IMR-90 (cell line): ENCODE measurements at regions not wholly inside any gene's neighbourhood (a gene's known extent, or its start where the extent isn't known, plus 50 kb on each side); places are given as distances from the start of the nearest gene placed in this dataset.

Source experiments
- ATAC-seq: fragments of 200-7000 bp; cut with Tn5 transposase; 2 replicates; pipeline ENCODE4 v1.9.1; 2020; ENCODE audit warnings: low read depth, mild to moderate bottlenecking, moderate library complexity
- BruUV-seq: library from RNA; stranded (reverse); fragments of 400-500 nt; replicated peaks from 2 replicates; lab custom pipeline; 2021; lab: Mats Ljungman, UMichigan
- CTCF ChIA-PET: fragments of 300-600 bp; formaldehyde crosslinking; extraction: SDS; loops from one replicate; lab custom pipeline; 2021; ENCODE audit warnings: antibody characterized with exemption; lab: Yijun Ruan, JAX
- POLR2A ChIA-PET: fragments of 300-600 bp; sonication (Branson Sonifier 250); formaldehyde crosslinking; loops from one replicate; lab custom pipeline; 2022; ENCODE audit warnings: antibody characterized with exemption; ENCODE audit not compliant: unreplicated experiment; lab: Charles Lee
- DNase-seq: peaks from one replicate; pipeline ENCODE4 v3.0.0; 2013
- H2AFZ ChIP-seq: replicated peaks from 2 replicates; pipeline ENCODE3; 2013; ENCODE audit warnings: low read length, mild to moderate bottlenecking; ENCODE audit not compliant: poor library complexity
- H2AK5ac ChIP-seq: 2 replicates; pipeline ENCODE4 v1.6.1; 2013; ENCODE audit warnings: low read depth, low read length, inconsistent platforms
- H2AK9ac ChIP-seq: replicated peaks from 2 replicates; pipeline ENCODE3; 2013; ENCODE audit warnings: mild to moderate bottlenecking, low read depth, low read length, moderate library complexity; ENCODE audit not compliant: poor library complexity
- H2BK120ac ChIP-seq: 2 replicates; pipeline ENCODE4 v1.6.1; 2013; ENCODE audit warnings: low read depth, low read length, inconsistent platforms
- H2BK15ac ChIP-seq: 3 replicates; pipeline ENCODE4 v1.6.1; 2013; ENCODE audit warnings: low read depth, low read length, inconsistent platforms
- H2BK20ac ChIP-seq: 2 replicates; pipeline ENCODE4 v1.6.1; 2013; ENCODE audit warnings: low read depth, mild to moderate bottlenecking, inconsistent platforms, low read length, moderate library complexity
- H2BK5ac ChIP-seq: 2 replicates; pipeline ENCODE4 v1.6.1; 2013; ENCODE audit warnings: mild to moderate bottlenecking, low read depth, low read length, inconsistent platforms; ENCODE audit not compliant: poor library complexity, severe bottlenecking
- H3K14ac ChIP-seq: replicated peaks from 2 replicates; pipeline ENCODE4 v1.6.1; 2013; ENCODE audit warnings: low read depth, low read length, inconsistent platforms
- H3K18ac ChIP-seq: 2 replicates; pipeline ENCODE4 v1.6.1; 2013; ENCODE audit warnings: low read depth, low read length, control low read depth
- H3K23ac ChIP-seq: 2 replicates; pipeline ENCODE4 v1.6.1; 2013; ENCODE audit warnings: low read depth, low read length, inconsistent platforms
- H3K27ac ChIP-seq: 2 replicates; pipeline ENCODE4 v1.5.1; 2013; ENCODE audit warnings: mild to moderate bottlenecking, control low read depth, low read length; ENCODE audit not compliant: insufficient read depth
- H3K27me3 ChIP-seq: 2 replicates; pipeline ENCODE4 v1.6.1; 2013; ENCODE audit warnings: low read length; ENCODE audit not compliant: control insufficient read depth, insufficient read depth
- H3K36me3 ChIP-seq: 2 replicates; pipeline ENCODE4 v1.6.1; 2013; ENCODE audit warnings: low read length, mixed read lengths; ENCODE audit not compliant: control insufficient read depth, insufficient read depth
- H3K4ac ChIP-seq: 2 replicates; pipeline ENCODE4 v1.6.1; 2013; ENCODE audit warnings: low read depth, low read length, inconsistent platforms
- H3K4me1 ChIP-seq: 2 replicates; pipeline ENCODE4 v1.6.1; 2013; ENCODE audit warnings: low read length, mixed read lengths; ENCODE audit not compliant: control insufficient read depth, insufficient read depth
- H3K4me2 ChIP-seq: 2 replicates; pipeline ENCODE4 v1.6.1; 2013; ENCODE audit warnings: low read depth, mild to moderate bottlenecking, control low read depth, low read length, moderate library complexity
- H3K4me3 ChIP-seq: 2 replicates; pipeline ENCODE4 v1.5.1; 2013; ENCODE audit warnings: low read depth, mild to moderate bottlenecking, control low read depth, low read length, moderate library complexity; ENCODE audit not compliant: insufficient read depth
- H3K56ac ChIP-seq: 2 replicates; pipeline ENCODE4 v1.6.1; 2013; ENCODE audit warnings: low read length, inconsistent platforms; ENCODE audit not compliant: insufficient read depth; ENCODE audit errors: extremely low read depth
- H3K79me1 ChIP-seq, 2 experiments: 2 replicates each; pipeline ENCODE4 v1.6.1; 2013; ENCODE audit warnings: low read length in 2 of 2, inconsistent platforms in 1 of 2, low read depth in 1 of 2
- H3K9ac ChIP-seq: 2 replicates; pipeline ENCODE4 v1.6.1; 2013; ENCODE audit warnings: low read depth, low read length, control low read depth
- H3K9me1 ChIP-seq: 2 replicates; pipeline ENCODE4 v1.6.1; 2013; ENCODE audit warnings: low read length, inconsistent platforms; ENCODE audit not compliant: insufficient read depth
- H3K9me3 ChIP-seq: 2 replicates; pipeline ENCODE4 v1.6.1; 2013; ENCODE audit warnings: low read length; ENCODE audit not compliant: control insufficient read depth, insufficient read depth
- H4K20me1 ChIP-seq: 2 replicates; pipeline ENCODE4 v1.6.1; 2013; ENCODE audit warnings: low read length, inconsistent platforms; ENCODE audit not compliant: insufficient read depth
- H4K5ac ChIP-seq: 2 replicates; pipeline ENCODE4 v1.6.1; 2013; ENCODE audit warnings: mild to moderate bottlenecking, low read depth, low read length, control low read depth
- H4K8ac ChIP-seq, 2 experiments: 2 replicates each; pipeline ENCODE4 v1.6.1; 2013; ENCODE audit warnings: low read depth in 2 of 2, low read length in 2 of 2, control low read depth in 1 of 2, inconsistent platforms in 1 of 2
- H4K91ac ChIP-seq: 2 replicates; pipeline ENCODE4 v1.6.1; 2013; ENCODE audit warnings: low read depth, low read length, inconsistent platforms; ENCODE audit not compliant: insufficient read depth
- BHLHE40 ChIP-seq: fragments of 150-350 bp; IDR thresholded peaks from 2 replicates; pipeline ENCODE4 v1.6.1; 2016; ENCODE audit warnings: mild to moderate bottlenecking, low read depth, low read length
- CEBPB ChIP-seq: IDR thresholded peaks from 2 replicates; pipeline ENCODE4 v1.6.1; 2012; ENCODE audit warnings: low read depth, low read length, improper control_type of control experiment
- CHD1 ChIP-seq: IDR thresholded peaks from 2 replicates; pipeline ENCODE4 v1.6.1; 2012; ENCODE audit warnings: low read depth, low read length, improper control_type of control experiment
- CTCF ChIP-seq: conservative IDR thresholded peaks from 2 replicates; pipeline ENCODE4 v1.5.1; 2012; ENCODE audit warnings: mild to moderate bottlenecking, low read depth, low read length, improper control_type of control experiment
- FOS ChIP-seq: fragments of 150-350 bp; IDR thresholded peaks from 2 replicates; pipeline ENCODE4 v1.6.1; 2016; ENCODE audit warnings: low read depth, low read length
- MAFK ChIP-seq: IDR thresholded peaks from 2 replicates; pipeline ENCODE4 v1.6.1; 2012; ENCODE audit warnings: low read depth, low read length, improper control_type of control experiment
- MAZ ChIP-seq: IDR thresholded peaks from 2 replicates; pipeline ENCODE4 v1.6.1; 2012; ENCODE audit warnings: low read depth, mild to moderate bottlenecking, low read length, improper control_type of control experiment, moderate library complexity, borderline replicate concordance
- NFE2L2 ChIP-seq: fragments of 150-350 bp; IDR thresholded peaks from 2 replicates; pipeline ENCODE4 v1.6.1; 2016; ENCODE audit warnings: low read depth, mild to moderate bottlenecking, low read length
- POLR2A ChIP-seq: IDR thresholded peaks from 2 replicates; pipeline ENCODE4 v1.6.1; 2012; ENCODE audit warnings: mild to moderate bottlenecking, low read depth, low read length
- RAD21 ChIP-seq: IDR thresholded peaks from 2 replicates; pipeline ENCODE4 v1.6.1; 2012; ENCODE audit warnings: low read length, improper control_type of control experiment
- RCOR1 ChIP-seq: IDR thresholded peaks from 2 replicates; pipeline ENCODE4 v1.6.1; 2012; ENCODE audit warnings: mild to moderate bottlenecking, low read length, improper control_type of control experiment; ENCODE audit not compliant: insufficient replicate concordance
- RFX5 ChIP-seq: IDR thresholded peaks from 2 replicates; pipeline ENCODE4 v1.8.0; 2012; ENCODE audit warnings: low read depth, mild to moderate bottlenecking, low read length, moderate library complexity
- SMC3 ChIP-seq: fragments of 150-350 bp; IDR thresholded peaks from 2 replicates; pipeline ENCODE4 v1.6.1; 2016; ENCODE audit warnings: low read depth, mild to moderate bottlenecking, antibody characterized with exemption, low read length, moderate library complexity
- WGBS, 2 experiments: methylation state at CpG; one replicate each; pipeline versions ENCODE4 v1.1.5 to v1.1.7; 2013; ENCODE audit warnings: missing lambda C conversion rate in 2 of 2; ENCODE audit not compliant: insufficient read length in 1 of 2; ENCODE audit errors: extremely low coverage in 2 of 2; 5-methylcytosine and 5-hydroxymethylcytosine counted together
- dilution Hi-C: fragments of 300-500 bp; cut with HindIII; formaldehyde crosslinking; loops from one replicate; pipeline ENCODE4 v1.14.3; 2018; ENCODE audit warnings: low sequenced_read_pairs; ENCODE audit not compliant: unreplicated experiment
- in situ Hi-C: fragments of 300-500 bp; cut with MboI; formaldehyde crosslinking; loops from 3 replicates; pipeline ENCODE4 v1.14.3; 2019; ENCODE audit warnings: low sequenced_read_pairs, inconsistent platforms, mixed read lengths
- intact Hi-C: fragments of 100-400 bp; cut with micrococcal nuclease; formaldehyde crosslinking; loops from 2 replicates; pipeline ENCODE4 v1.10.0; 2022

DNA sequence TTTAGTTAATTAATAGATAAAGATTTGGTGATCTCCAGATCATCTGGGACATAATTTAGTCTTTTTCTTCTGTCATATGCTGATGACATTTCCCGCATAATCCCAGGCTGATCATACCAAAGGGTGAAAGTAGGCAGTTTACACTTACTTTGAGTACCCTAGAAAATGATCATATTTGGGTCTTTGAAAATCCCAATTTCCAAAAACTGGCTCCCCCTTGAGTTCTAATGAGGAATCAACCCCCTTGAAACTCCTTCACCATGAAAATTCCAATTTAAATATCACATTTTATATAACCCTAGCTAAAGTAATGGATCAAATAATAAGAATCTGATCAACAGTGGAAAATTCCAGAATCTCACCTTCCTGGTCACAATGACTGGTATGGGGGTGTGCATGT lies 223.4 kb downstream of the NAF1 start:
- H2BK120ac ChIP-seq = no peak overlapping the region
- H2AK9ac ChIP-seq = no peak overlapping the region
- H3K23ac ChIP-seq = no peak overlapping the region
- no peaks in the 10 kb centered on the region for H3K36me3 ChIP-seq
- no peak overlapping the region for H4K8ac ChIP-seq
- H3K56ac ChIP-seq = no peak overlapping the region
- H3K27ac ChIP-seq = no peak overlapping the region
- no peak overlapping the region for H2AK5ac ChIP-seq
- no peak overlapping the region for H2BK15ac ChIP-seq
- H3K4ac ChIP-seq = no peak overlapping the region
- TF ChIP-seq CEBPB (no peak), NFE2L2 (no peak), SMC3 (no peak), RFX5 (no peak), POLR2A (no peak), MAZ (no peak), CTCF (no peak), FOS (no peak), MAFK (no peak), RCOR1 (no peak), RAD21 (no peak), CHD1 (no peak), BHLHE40 (no peak)
- DNase-seq (no peak), ATAC-seq (no peak)
- in situ Hi-C loops (no loop called here), dilution Hi-C loops (no loop called here), intact Hi-C loops (no loop called here)
- no TSS peak for BruUV-seq
- ChIA-PET CTCF (no interaction called here), POLR2A (no interaction called here)
- no peak overlapping the region for H3K18ac ChIP-seq
- H3K4me2 ChIP-seq = no peak overlapping the region
- no peaks in the 10 kb centered on the region for H3K9me1 ChIP-seq
- H4K91ac ChIP-seq = no peak overlapping the region
- no peaks in the 10 kb centered on the region for H3K79me1 ChIP-seq
- H2BK5ac ChIP-seq = no peak overlapping the region
- no peaks in the 10 kb centered on the region for H3K4me1 ChIP-seq
- H2BK20ac ChIP-seq = no peak overlapping the region
- no CpG with 5 or more reads among the region's 1 CpG for WGBS, 2 experiments
- H3K9ac ChIP-seq = no peak overlapping the region
- no peak overlapping the region for H4K5ac ChIP-seq
- H3K9me3 ChIP-seq = 0 out of 2 replicates have a peak, but pooled peaks cover 1% of the 10 kb centered on the region
- H3K4me3 ChIP-seq = no peak overlapping the region
- H3K27me3 ChIP-seq = no peaks in the 10 kb centered on the region
- no peak overlapping the region for H3K14ac ChIP-seq
- H4K20me1 ChIP-seq = no peaks in the 10 kb centered on the region
- H2AFZ ChIP-seq = no peak overlapping the region
